Common myeloid progenitor, CD34-positive (primary cell): ENCODE measurements at regions not wholly inside any gene's neighbourhood (a gene's known extent, or its start where the extent isn't known, plus 50 kb on each side); places are given as distances from the start of the nearest gene placed in this dataset.

Experiments used
- CTCF ChIA-PET: fragments of 350-600 bp; sonication (Branson Sonifier 250); formaldehyde crosslinking; loops from one replicate; lab custom pipeline; 2021; ENCODE audit warnings: antibody characterized with exemption; lab: Charles Lee
- POLR2A ChIA-PET: fragments of 350-600 bp; sonication (Branson Sonifier 250); formaldehyde crosslinking; loops from one replicate; lab custom pipeline; 2021; ENCODE audit warnings: antibody characterized with exemption; lab: Charles Lee
- DNase-seq, 3 donors: peaks; one replicate each; pipeline versions ENCODE4 v3.0.0 to v3.0.0-alpha.2; 2013
- H3K27ac ChIP-seq, 2 experiments: 1 replicate in 1 of 2; 2 replicates in 1 of 2; pipeline ENCODE4 v1.7.0; 2013; ENCODE audit warnings: inconsistent platforms in 2 of 2, low read length in 2 of 2, mild to moderate bottlenecking in 2 of 2, low read depth in 1 of 2, moderate library complexity in 1 of 2; ENCODE audit not compliant: severe bottlenecking in 2 of 2, insufficient read depth in 1 of 2, poor library complexity in 1 of 2
- H3K27me3 ChIP-seq, 5 experiments: replicated peaks in 2 of 5; 1 replicate in 3 of 5; 2 replicates in 2 of 5; pipeline versions ENCODE4 v1.6.1 to v1.7.0; 2013; ENCODE audit warnings: low read length in 4 of 5, mild to moderate bottlenecking in 2 of 5, moderate library complexity in 2 of 5, inconsistent platforms in 1 of 5; ENCODE audit not compliant: insufficient read depth in 5 of 5, control insufficient read depth in 4 of 5
- H3K36me3 ChIP-seq, 4 experiments: 1 replicate in 2 of 4; 2 replicates in 2 of 4; pipeline versions ENCODE4 v1.6.1 to v1.7.0; 2013; ENCODE audit warnings: low read length in 3 of 4, control low read depth in 1 of 4, mild to moderate bottlenecking in 1 of 4; ENCODE audit not compliant: control insufficient read depth in 4 of 4, insufficient read depth in 4 of 4
- H3K4me1 ChIP-seq, 4 experiments: 1 replicate in 3 of 4; 2 replicates in 1 of 4; pipeline versions ENCODE4 v1.6.1 to v1.7.1; 2013; ENCODE audit warnings: low read length in 3 of 4, mild to moderate bottlenecking in 3 of 4, control low read depth in 1 of 4, inconsistent platforms in 1 of 4, moderate library complexity in 1 of 4; ENCODE audit not compliant: control insufficient read depth in 4 of 4, insufficient read depth in 4 of 4; ENCODE audit errors: control extremely low read depth in 1 of 4
- H3K4me3 ChIP-seq, 7 experiments: 1 replicate in 4 of 7; 2 replicates in 3 of 7; pipeline versions ENCODE4 v1.5.1 to v1.7.0; 2013; ENCODE audit warnings: mild to moderate bottlenecking in 7 of 7, low read length in 6 of 7, moderate library complexity in 6 of 7, inconsistent platforms in 2 of 7, low read depth in 2 of 7, control low read depth in 1 of 7; ENCODE audit not compliant: insufficient read depth in 4 of 7, control insufficient read depth in 1 of 7; ENCODE audit errors: extremely low read depth in 1 of 7
- H3K9me3 ChIP-seq, 5 experiments: 1 replicate in 4 of 5; 2 replicates in 1 of 5; pipeline versions ENCODE4 v1.6.1 to v1.7.1; 2013; ENCODE audit warnings: low read length in 4 of 5, mild to moderate bottlenecking in 2 of 5, inconsistent platforms in 1 of 5, low read depth in 1 of 5, moderate library complexity in 1 of 5; ENCODE audit not compliant: control insufficient read depth in 4 of 5, insufficient read depth in 2 of 5; ENCODE audit errors: control extremely low read depth in 1 of 5
- WGBS: methylation state at CpG from one replicate; pipeline ENCODE4 v1.1.5; 2013; ENCODE audit not compliant: insufficient coverage; 5-methylcytosine and 5-hydroxymethylcytosine counted together

- ChIA-PET POLR2A (no interaction called here), CTCF (interaction anchor here (0.9 to 3.3 kb wide), 6 partner anchors 8 to 147 kb away, joined by 3 to 17 read pairs (median 4); no protein-coding TSS in a partner anchor)
- DNase-seq = no peak
- H3K4me1 ChIP-seq = peaks cover 0 to 3% (median 0%) of the 10 kb centered on the region in 4 experiments
- no peaks in the 10 kb centered on the region for H3K27me3 ChIP-seq
- H3K27ac ChIP-seq = no peak overlapping the region
- H3K4me3 ChIP-seq = no peak overlapping the region
- no peaks in the 10 kb centered on the region for H3K9me3 ChIP-seq
- 100% methylated on average over 3 of the region's 4 CpGs for WGBS
- no peaks in the 10 kb centered on the region for H3K36me3 ChIP-seq
Measured at GRCh38 chr1:117682372-117682771, 76.5 kb downstream of the TENT5C start.

- Histone ChIP-seq H3K27ac (no peak overlapping the region), H3K36me3 (no peaks in the 10 kb centered on the region), H3K4me1 (peaks cover 0 to 3% (median 0%) of the 10 kb centered on the region in 4 experiments), H3K9me3 (no peaks in the 10 kb centered on the region), H3K4me3 (no peak overlapping the region), H3K27me3 (no peaks in the 10 kb centered on the region)
- no peak for DNase-seq
- ChIA-PET POLR2A (no interaction called here), CTCF (interaction anchor here (1.1 to 3.3 kb wide), 3 partner anchors 9 to 149 kb away, joined by 3 to 17 read pairs (median 4); no protein-coding TSS in a partner anchor)
- 96% methylated on average over 6 of the region's 6 CpGs for WGBS
Measured at GRCh38 chr1:117683571-117684285, 77.9 kb downstream of the TENT5C start.

- no peak overlapping the region for H3K27ac ChIP-seq
- no peaks in the 10 kb centered on the region for H3K27me3 ChIP-seq
- ChIA-PET CTCF (interaction anchor here (0.9 to 1.5 kb wide), 4 partner anchors 9 to 117 kb away, joined by 3 to 5 read pairs (median 3); no protein-coding TSS in a partner anchor), POLR2A (no interaction called here)
- WGBS = 97% methylated on average over 4 of the region's 6 CpGs
- no peaks in the 10 kb centered on the region for H3K36me3 ChIP-seq
- H3K4me1 ChIP-seq = peaks cover 0 to 3% (median 0%) of the 10 kb centered on the region in 4 experiments
- H3K4me3 ChIP-seq = no peak overlapping the region
- H3K9me3 ChIP-seq = no peaks in the 10 kb centered on the region
- DNase-seq = no peak
Measured at GRCh38 chr1:117685936-117686806, 80.3 kb downstream of the TENT5C start.

- Histone ChIP-seq H3K9me3 (no peaks in the 10 kb centered on the region), H3K4me3 (no peak overlapping the region), H3K36me3 (no peaks in the 10 kb centered on the region), H3K27me3 (no peaks in the 10 kb centered on the region), H3K4me1 (peaks cover 0 to 3% (median 0%) of the 10 kb centered on the region in 4 experiments), H3K27ac (no peak overlapping the region)
- ChIA-PET CTCF (interaction anchor here (1.0 to 1.5 kb wide), 3 partner anchors 9 to 118 kb away, joined by 3 to 5 read pairs (median 3); no protein-coding TSS in a partner anchor), POLR2A (no interaction called here)
- no peak for DNase-seq
- 95% methylated on average over 2 of the region's 2 CpGs for WGBS
Measured at GRCh38 chr1:117686907-117687306, 81.1 kb downstream of the TENT5C start.

DNA sequence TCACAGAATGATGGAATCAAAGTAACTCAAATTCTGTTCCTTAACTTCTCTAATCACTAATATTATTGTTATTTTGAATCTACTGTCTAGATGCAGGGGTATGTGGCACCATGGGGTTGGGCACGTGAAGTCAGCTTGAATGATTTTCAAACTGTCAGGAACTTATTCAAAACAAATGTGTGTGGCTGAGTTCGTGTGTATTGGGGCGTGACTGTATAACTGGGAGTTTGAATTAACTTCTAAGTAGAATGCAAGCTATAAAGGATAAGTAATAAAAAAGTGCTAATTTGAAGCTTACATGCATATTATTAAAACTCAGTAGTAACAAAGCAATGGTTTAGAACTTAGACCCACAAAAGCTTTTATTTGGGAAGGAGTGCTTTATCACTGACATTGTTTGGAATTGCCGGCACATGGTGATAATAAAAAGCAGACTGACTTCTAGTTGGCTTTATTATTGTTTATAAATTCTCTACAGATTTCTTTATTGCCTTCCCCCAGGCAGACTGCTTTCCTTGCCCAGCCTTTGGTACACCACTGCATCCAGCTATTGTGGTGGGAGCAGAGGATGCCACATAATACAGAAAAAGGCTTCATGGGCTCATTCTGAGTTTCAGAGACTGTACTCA is 84.3 kb downstream of the TENT5C start:
- ChIA-PET CTCF (interaction anchor here (1.1 to 1.8 kb wide), 4 partner anchors 16 to 178 kb away, joined by 3 to 5 read pairs (median 4); no protein-coding TSS in a partner anchor), POLR2A (no interaction called here)
- Histone ChIP-seq H3K4me1 (peaks cover 0 to 13% (median 0%) of the 10 kb centered on the region in 4 experiments), H3K9me3 (no peaks in the 10 kb centered on the region), H3K36me3 (no peaks in the 10 kb centered on the region), H3K4me3 (no peak overlapping the region), H3K27ac (no peak overlapping the region), H3K27me3 (no peaks in the 10 kb centered on the region)
- WGBS = 60% methylated on average over 1 of the region's 4 CpGs
- DNase-seq = no peak

DNA sequence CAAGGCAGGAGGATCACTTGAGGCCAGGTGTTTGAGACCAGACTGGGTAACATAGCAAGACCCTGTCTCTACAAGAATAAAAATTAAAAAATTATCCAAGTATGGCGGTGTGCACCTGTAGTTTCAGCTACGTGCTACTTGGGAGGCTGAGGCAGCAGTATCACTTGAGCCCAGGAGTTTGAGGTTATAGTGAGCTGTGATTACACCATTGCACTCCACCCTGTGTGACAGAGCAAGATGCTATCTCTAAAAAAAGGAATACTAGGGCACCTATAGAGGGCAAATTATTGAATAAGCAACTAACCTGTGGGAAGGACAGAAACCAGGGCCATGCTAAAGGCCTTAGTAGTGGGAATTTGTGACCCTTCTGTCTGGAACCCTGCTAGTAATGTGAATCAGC is 86.1 kb downstream of the TENT5C start:
- H3K36me3 ChIP-seq = no peaks in the 10 kb centered on the region
- ChIA-PET CTCF (no interaction called here), POLR2A (no interaction called here)
- H3K4me1 ChIP-seq = peaks cover 0 to 15% (median 0%) of the 10 kb centered on the region in 4 experiments
- H3K27me3 ChIP-seq = no peaks in the 10 kb centered on the region
- H3K27ac ChIP-seq = no peak overlapping the region
- H3K4me3 ChIP-seq = no peak overlapping the region
- H3K9me3 ChIP-seq = no peaks in the 10 kb centered on the region
- 96% methylated on average over 2 of the region's 2 CpGs for WGBS
- DNase-seq = no peak
